ENCODE measurements at regions not wholly inside any gene's neighbourhood (a gene's known extent, or its start where the extent isn't known, plus 50 kb on each side); places are given as distances from the start of the nearest gene placed in this dataset.
"Not testable (repeated sequence)": the region's sequence is repeated elsewhere in the genome, so short reads cannot be mapped to it uniquely, and the experiment has no call there.

DNA sequence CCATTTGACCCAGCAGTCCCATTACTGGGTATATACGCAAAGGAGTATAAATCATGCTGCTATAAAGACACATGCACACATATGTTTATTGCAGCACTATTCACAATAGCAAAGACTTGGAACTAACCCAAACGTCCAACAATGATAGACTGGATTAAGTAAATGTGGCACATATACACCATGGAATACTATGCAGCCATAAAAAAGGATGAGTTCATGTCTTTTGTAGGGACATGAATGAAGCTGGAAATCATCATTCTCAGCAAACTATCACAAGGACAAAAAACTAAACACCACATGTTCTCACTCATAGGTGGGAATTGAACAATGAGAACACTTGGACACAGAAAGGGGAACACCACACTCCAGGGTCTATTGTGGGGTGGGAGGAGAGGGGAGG is 168.3 kb downstream of the TENT5A start:
- H3K27ac Mint-ChIP-seq; intact Hi-C loops (cut with micrococcal nuclease); POLR2A ChIA-PET; H3K4me1 Mint-ChIP-seq (ENCODE audit: low read depth); CTCF ChIA-PET; DNase-seq; H3K27me3 Mint-ChIP-seq; H3K36me3 Mint-ChIP-seq; H3K4me3 Mint-ChIP-seq: not testable (repeated sequence)
- peaks cover 17% of the 10 kb centered on the region for H3K9me3 Mint-ChIP-seq

DNA sequence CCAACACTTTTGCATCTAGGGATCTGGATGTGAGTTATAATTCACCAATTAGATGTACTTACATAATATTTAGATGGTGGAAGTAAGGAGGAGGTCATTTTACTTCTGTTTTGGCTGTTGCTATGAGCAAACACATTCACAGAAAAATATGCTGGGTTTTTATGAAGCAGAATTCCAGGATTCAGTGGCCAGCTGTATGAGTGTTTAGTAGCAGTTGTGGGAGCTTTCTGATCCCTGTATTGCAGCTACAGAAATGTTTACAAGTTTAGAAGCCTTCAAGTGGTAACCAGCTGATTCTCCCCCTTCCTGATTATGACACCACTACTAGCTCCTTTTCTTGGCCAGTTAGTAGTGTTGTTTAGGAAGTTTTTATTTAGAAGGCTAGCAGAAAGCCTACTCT is 177.0 kb downstream of the TENT5A start:
- intact Hi-C loops (cut with micrococcal nuclease) = no loop called here
- no peaks in the 10 kb centered on the region for H3K4me1 Mint-ChIP-seq (ENCODE audit: low read depth)

DNA sequence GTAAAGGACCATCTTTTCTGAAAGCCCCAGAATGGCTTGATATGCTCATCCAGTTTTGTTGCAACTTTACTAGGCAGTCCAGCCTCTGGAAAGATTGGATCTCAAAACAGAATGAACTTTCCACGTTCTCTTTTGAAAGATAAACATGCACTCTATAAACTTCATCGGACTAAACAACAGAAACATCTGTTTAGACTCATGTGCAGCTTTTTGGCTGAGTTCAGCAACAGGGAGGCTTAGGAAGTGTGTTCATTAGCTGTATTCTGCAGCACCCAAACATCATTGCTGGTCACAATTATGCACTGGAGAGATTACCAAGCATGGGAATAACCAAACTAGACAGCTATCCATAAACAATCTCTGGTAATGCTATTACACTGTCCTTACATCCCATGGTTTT is 180.5 kb downstream of the TENT5A start:
- ChIA-PET POLR2A (no interaction called here), CTCF (no interaction called here)
- no peaks in the 10 kb centered on the region for H3K27me3 Mint-ChIP-seq
- intact Hi-C loops (cut with micrococcal nuclease) = no loop called here
- H3K36me3 Mint-ChIP-seq = no peaks in the 10 kb centered on the region
- H3K9me3 Mint-ChIP-seq = peaks cover 5% of the 10 kb centered on the region
- no peak overlapping the region for H3K4me3 Mint-ChIP-seq
- no peak for DNase-seq
- H3K27ac Mint-ChIP-seq = no peak overlapping the region
- no peaks in the 10 kb centered on the region for H3K4me1 Mint-ChIP-seq (ENCODE audit: low read depth)

More for the DNA sequence above, 177.0 kb downstream of the TENT5A start:
- DNase-seq = no peak
- H3K36me3 Mint-ChIP-seq = no peaks in the 10 kb centered on the region
- no peak overlapping the region for H3K4me3 Mint-ChIP-seq
- CTCF ChIA-PET = no interaction called here
- POLR2A ChIA-PET = no interaction called here
- H3K27ac Mint-ChIP-seq = no peak overlapping the region
- H3K27me3 Mint-ChIP-seq = no peaks in the 10 kb centered on the region
- peaks cover 2% of the 10 kb centered on the region for H3K9me3 Mint-ChIP-seq

DNA sequence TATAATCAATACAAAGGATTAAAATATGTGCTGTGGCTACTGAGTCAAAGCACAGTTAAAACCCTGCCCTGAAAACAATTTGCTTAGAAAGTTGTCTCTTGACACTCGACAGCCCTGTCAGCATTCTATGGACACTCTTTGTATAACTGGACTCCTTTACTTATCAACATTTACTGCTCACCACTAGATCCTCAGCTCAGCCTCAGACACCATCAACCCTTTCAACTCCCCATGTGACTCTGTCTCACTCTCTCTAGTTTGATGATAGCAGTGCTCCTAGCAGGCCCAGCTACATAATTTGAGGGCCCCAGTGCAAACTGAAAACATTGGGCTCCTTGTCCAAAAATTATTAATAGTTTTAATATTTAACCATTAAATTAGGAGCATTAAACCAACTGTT is 181.8 kb downstream of the TENT5A start:
- Mint-ChIP-seq H3K4me1 (ENCODE audit: low read depth) (no peaks in the 10 kb centered on the region), H3K27ac (no peak overlapping the region), H3K4me3 (no peak overlapping the region), H3K27me3 (no peaks in the 10 kb centered on the region), H3K36me3 (no peaks in the 10 kb centered on the region), H3K9me3 (peaks cover 5% of the 10 kb centered on the region)
- DNase-seq = no peak
- intact Hi-C loops (cut with micrococcal nuclease) = no loop called here
- ChIA-PET CTCF (no interaction called here), POLR2A (no interaction called here)

DNA sequence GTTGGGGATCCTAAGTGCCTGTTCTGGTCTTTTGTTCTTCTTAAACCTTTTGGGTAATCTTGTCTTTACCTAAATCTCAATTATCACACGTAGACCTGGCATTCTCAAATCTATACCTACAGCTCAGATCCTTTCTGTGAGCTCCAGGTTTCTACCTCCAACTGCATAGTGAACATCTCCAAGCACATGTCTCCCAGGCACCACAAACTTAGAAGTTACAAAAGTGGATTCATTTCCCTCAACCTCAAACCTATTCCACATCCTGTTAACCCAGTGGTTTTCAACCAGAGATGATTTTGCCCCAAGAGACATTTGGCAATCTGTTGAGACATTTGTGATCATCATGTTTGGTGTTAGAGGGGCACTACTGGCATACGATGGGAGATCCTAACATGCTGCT is 183.5 kb downstream of the TENT5A start:
- Mint-ChIP-seq H3K9me3 (peaks cover 8% of the 10 kb centered on the region), H3K4me1 (ENCODE audit: low read depth) (no peaks in the 10 kb centered on the region), H3K27me3 (no peaks in the 10 kb centered on the region), H3K27ac (no peak overlapping the region), H3K4me3 (no peak overlapping the region), H3K36me3 (no peaks in the 10 kb centered on the region)
- DNase-seq = no peak
- ChIA-PET CTCF (no interaction called here), POLR2A (no interaction called here)
- intact Hi-C loops (cut with micrococcal nuclease) = no loop called here

DNA sequence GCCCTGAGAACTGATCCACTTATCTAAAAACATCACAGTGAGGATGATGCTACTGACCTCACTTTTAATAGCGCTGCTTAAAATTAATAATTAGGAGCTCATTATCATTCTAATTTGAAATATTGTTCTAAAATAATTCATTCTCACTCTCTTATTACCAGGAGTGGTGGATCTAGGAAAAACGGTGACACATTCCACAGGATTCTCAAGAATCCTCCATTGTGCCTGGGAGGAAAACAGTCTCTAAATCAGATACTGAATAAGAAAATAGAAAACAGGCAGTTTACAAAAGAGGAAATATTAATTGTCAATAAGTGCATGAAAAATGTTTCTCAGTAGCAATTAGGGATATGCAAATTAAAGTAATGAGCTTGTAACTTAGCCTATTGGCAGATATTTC is 187.4 kb downstream of the TENT5A start:
- peaks cover 8% of the 10 kb centered on the region for H3K9me3 Mint-ChIP-seq
- H3K4me3 Mint-ChIP-seq = no peak overlapping the region
- no peak overlapping the region for H3K27ac Mint-ChIP-seq

DNA sequence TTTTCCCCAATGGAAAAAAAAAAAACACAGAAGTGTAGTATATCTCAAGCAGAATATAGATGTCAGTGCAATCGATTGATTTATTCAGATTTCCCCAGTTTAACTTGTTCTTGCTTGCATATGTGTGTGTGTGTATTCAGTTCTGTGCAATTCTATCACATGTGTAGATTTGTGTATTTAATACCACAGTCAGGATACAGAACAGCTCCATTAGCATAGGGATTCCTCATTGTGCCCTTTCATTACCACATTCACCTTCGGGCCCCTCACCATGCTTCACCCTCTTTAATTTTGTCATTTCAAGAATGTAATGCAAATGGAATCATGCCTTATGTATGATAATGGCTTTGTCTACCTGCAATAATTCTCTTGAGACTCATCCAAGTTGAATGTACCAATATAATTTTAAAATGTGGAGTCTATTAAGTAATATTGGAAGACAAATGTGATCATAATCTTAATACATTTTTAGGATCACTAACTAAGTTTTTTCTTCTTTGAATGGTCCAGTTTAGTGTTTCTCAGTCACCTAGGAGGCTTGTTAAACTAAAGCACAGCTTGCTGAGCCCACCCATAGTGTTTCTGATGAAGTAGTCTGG is 187.9 kb downstream of the TENT5A start:
- H3K9me3 Mint-ChIP-seq = peaks cover 5% of the 10 kb centered on the region
- DNase-seq = no peak
- ChIA-PET POLR2A (no interaction called here), CTCF (no interaction called here)
- no peak overlapping the region for H3K27ac Mint-ChIP-seq
- H3K36me3 Mint-ChIP-seq = no peaks in the 10 kb centered on the region
- intact Hi-C loops (cut with micrococcal nuclease) = no loop called here
- H3K27me3 Mint-ChIP-seq = no peaks in the 10 kb centered on the region
- H3K4me3 Mint-ChIP-seq = no peak overlapping the region
- H3K4me1 Mint-ChIP-seq (ENCODE audit: low read depth) = no peaks in the 10 kb centered on the region

More for the DNA sequence above, 187.4 kb downstream of the TENT5A start:
- intact Hi-C loops (cut with micrococcal nuclease) = no loop called here
- Mint-ChIP-seq H3K27me3 (no peaks in the 10 kb centered on the region), H3K4me1 (ENCODE audit: low read depth) (no peaks in the 10 kb centered on the region), H3K36me3 (no peaks in the 10 kb centered on the region)
- CTCF ChIA-PET = no interaction called here
- POLR2A ChIA-PET = no interaction called here
- DNase-seq = no peak

DNA sequence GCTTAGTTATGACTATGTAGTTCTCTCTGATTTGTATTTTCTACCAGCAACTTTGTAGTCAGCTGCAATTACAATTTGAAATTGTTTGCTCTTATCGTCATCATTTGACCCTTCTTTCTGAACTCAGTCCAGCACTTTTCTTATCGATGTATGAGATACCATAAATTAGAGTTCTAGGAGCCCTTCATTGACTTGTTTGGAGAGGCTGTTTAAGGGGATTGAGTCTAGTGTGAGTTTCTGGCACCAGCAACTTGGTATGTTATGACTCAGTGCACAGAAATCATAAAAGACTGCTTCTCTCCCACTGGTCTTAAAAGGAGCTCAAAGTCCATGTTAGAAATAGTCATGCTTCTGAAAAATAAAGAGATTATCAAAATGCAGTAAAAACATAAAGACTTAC is 190.3 kb downstream of the TENT5A start:
- Mint-ChIP-seq H3K27me3 (no peaks in the 10 kb centered on the region), H3K36me3 (no peaks in the 10 kb centered on the region), H3K4me3 (no peak overlapping the region), H3K9me3 (peaks cover 3% of the 10 kb centered on the region), H3K27ac (no peak overlapping the region), H3K4me1 (ENCODE audit: low read depth) (no peaks in the 10 kb centered on the region)
- no peak for DNase-seq
- intact Hi-C loops (cut with micrococcal nuclease) = no loop called here
- ChIA-PET POLR2A (no interaction called here), CTCF (no interaction called here)

DNA sequence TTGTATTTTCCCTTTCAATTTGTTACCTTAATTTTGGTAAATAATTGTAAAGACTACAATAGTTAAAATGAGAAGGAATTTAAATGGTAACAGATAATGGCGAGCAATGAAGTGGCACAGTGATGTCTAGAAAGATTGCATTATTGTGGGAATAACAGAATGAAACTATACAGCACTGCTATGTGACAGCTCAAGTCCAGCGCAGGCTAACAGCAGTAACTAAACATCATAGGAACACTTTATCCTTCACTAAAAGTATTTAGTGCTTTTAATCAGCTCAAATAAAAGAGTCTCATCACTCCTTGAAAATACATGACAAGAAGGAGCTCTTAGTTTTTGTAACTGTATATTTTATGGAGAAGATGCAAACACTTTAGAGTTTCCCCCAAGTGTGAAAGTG is 190.8 kb downstream of the TENT5A start:
- Mint-ChIP-seq H3K36me3 (no peaks in the 10 kb centered on the region), H3K9me3 (peaks cover 3% of the 10 kb centered on the region), H3K27me3 (no peaks in the 10 kb centered on the region), H3K27ac (no peak overlapping the region), H3K4me1 (ENCODE audit: low read depth) (no peaks in the 10 kb centered on the region), H3K4me3 (no peak overlapping the region)
- no peak for DNase-seq
- intact Hi-C loops (cut with micrococcal nuclease) = no loop called here
- CTCF ChIA-PET = no interaction called here
- POLR2A ChIA-PET = no interaction called here

DNA sequence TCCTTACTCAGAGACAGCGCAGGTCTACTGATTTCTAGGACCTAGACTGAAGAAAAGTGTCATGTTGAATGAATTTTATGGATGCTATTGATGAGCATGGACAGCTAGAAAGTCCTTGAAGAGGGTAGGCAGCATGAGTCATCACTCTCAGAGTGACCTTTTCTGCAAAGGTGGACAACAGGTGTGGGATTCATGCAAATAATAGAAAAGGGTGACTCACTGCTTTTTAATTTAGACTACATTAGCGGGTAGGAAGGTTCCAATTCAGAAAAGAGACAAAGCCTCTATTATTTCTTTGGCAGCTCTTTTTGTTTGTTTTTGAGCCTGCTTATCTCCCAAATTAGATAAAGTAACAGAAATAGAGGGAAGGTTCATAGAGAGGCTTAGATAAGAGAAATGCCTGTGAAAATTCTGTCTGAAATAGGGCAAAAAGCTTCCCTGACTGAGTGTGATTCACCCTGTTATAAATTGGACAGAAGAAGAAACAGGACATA is 191.4 kb downstream of the TENT5A start:
- ChIA-PET POLR2A (no interaction called here), CTCF (no interaction called here)
- peaks cover 3% of the 10 kb centered on the region for H3K9me3 Mint-ChIP-seq
- H3K27me3 Mint-ChIP-seq = no peaks in the 10 kb centered on the region
- no peaks in the 10 kb centered on the region for H3K36me3 Mint-ChIP-seq
- no peak overlapping the region for H3K27ac Mint-ChIP-seq
- no peak for DNase-seq
- H3K4me1 Mint-ChIP-seq (ENCODE audit: low read depth) = no peaks in the 10 kb centered on the region
- H3K4me3 Mint-ChIP-seq = no peak overlapping the region
- intact Hi-C loops (cut with micrococcal nuclease) = no loop called here

DNA sequence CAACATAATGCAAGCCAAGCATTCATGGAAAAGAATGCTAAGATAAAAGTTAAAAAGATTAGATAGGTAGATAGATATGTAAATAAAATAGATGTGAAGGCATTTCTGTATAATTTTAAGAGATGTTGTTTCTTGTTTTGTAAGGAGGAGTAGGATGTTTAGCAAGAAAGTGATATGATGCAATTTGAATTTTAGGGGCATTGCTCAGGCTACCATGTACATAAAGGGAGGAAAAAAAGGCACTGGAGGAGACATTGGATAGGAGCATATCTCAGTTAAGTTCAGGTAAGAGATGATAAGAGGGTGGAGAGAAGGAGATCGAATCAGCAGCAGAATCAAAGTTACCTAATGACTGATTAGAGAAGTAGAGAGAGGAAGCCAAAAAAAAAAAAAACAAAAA is 194.7 kb downstream of the TENT5A start:
- CTCF ChIA-PET = no interaction called here
- Mint-ChIP-seq H3K4me1 (ENCODE audit: low read depth) (no peaks in the 10 kb centered on the region), H3K27me3 (no peaks in the 10 kb centered on the region), H3K36me3 (no peaks in the 10 kb centered on the region), H3K4me3 (no peak overlapping the region), H3K9me3 (no peaks in the 10 kb centered on the region), H3K27ac (no peak overlapping the region)
- no peak for DNase-seq
- POLR2A ChIA-PET = no interaction called here
- intact Hi-C loops (cut with micrococcal nuclease) = no loop called here

DNA sequence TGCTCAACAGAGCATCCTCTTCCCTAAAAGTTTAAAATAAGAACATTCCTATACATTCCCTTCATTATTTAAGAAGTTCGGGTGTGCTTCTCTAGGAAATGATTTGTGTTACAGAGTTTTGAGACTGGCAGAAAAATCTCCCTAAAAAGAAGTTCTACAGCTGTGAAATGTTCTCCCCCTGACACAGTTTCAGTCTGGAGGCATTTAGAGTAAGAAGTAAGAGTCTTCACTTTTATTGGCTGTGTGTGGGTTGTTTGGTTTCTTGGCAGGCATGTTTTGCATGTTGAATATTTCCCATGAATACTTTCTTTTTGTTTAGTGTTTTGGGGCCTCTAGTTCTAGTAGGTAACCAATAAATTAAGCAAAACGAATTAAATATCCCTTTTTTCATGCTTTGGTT is 195.9 kb downstream of the TENT5A start:
- Mint-ChIP-seq H3K27ac (no peak overlapping the region), H3K36me3 (no peaks in the 10 kb centered on the region), H3K4me1 (ENCODE audit: low read depth) (no peaks in the 10 kb centered on the region), H3K9me3 (no peaks in the 10 kb centered on the region), H3K27me3 (no peaks in the 10 kb centered on the region), H3K4me3 (no peak overlapping the region)
- CTCF ChIA-PET = no interaction called here
- no peak for DNase-seq
- intact Hi-C loops (cut with micrococcal nuclease) = no loop called here
- POLR2A ChIA-PET = no interaction called here

DNA sequence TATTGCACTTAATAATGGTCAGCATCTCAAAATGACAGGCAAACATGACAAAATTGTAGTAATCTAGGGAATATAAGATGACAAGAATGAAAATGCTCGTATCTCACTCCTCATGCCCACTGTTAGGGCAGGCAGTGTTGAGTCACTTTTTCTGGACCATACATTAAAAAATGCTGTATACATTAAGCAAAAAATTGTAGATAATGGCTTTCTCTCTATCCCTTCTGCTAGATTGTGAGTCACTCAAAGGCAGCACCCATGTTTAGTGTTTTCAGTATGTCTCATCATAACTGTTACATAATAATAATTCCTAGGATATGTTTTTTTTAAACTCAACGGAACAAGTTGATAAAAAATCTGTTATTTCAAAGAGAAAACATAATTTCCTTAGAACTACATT is 199.3 kb downstream of the TENT5A start:
- DNase-seq = no peak
- no peaks in the 10 kb centered on the region for H3K36me3 Mint-ChIP-seq
- ChIA-PET POLR2A (no interaction called here), CTCF (no interaction called here)
- intact Hi-C loops (cut with micrococcal nuclease) = no loop called here
- no peak overlapping the region for H3K4me3 Mint-ChIP-seq
- H3K27ac Mint-ChIP-seq = no peak overlapping the region
- H3K4me1 Mint-ChIP-seq (ENCODE audit: low read depth) = no peaks in the 10 kb centered on the region
- peaks cover 3% of the 10 kb centered on the region for H3K9me3 Mint-ChIP-seq
- no peaks in the 10 kb centered on the region for H3K27me3 Mint-ChIP-seq

DNA sequence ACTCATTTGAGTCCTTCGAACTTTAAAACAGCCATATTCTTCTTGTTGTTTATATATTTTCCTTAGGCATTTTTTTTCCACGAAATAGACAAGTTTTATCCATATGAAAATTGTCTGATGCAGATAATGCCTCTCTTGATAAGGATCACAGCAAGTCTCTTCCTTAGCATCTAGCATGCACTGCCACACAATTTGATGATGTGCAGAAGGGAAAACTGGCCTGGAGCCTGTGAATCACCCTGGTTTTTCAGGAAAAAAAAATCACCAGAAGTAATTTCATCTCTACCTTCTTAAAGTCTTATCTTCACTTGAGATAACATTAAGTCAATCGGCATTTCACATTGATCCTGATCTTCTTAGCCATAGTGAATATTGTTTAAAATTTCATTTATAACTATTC is 199.8 kb downstream of the TENT5A start:
- POLR2A ChIA-PET = no interaction called here
- CTCF ChIA-PET = no interaction called here
- no peaks in the 10 kb centered on the region for H3K27me3 Mint-ChIP-seq
- H3K27ac Mint-ChIP-seq = no peak overlapping the region
- no peaks in the 10 kb centered on the region for H3K36me3 Mint-ChIP-seq
- intact Hi-C loops (cut with micrococcal nuclease) = no loop called here
- peaks cover 3% of the 10 kb centered on the region for H3K9me3 Mint-ChIP-seq
- no peaks in the 10 kb centered on the region for H3K4me1 Mint-ChIP-seq (ENCODE audit: low read depth)
- no peak for DNase-seq
- no peak overlapping the region for H3K4me3 Mint-ChIP-seq

All from activated CD4-positive, alpha-beta memory T cell treated with anti-CD3 and anti-CD28 coated beads for 36 hours (primary cell).